CD4-positive, alpha-beta T cell (primary cell): ENCODE measurements at regions not wholly inside any gene's neighbourhood (a gene's known extent, or its start where the extent isn't known, plus 50 kb on each side); places are given as distances from the start of the nearest gene placed in this dataset.

Experiments used
- ATAC-seq: fragments of 200-7000 bp; cut with Tn5 transposase; one replicate; pipeline ENCODE4 v1.10.0; 2022; ENCODE audit warnings: mild to moderate bottlenecking; ENCODE audit not compliant: poor library complexity
- CTCF ChIA-PET: fragments of 350-600 bp; sonication (Branson Sonifier 250); formaldehyde crosslinking; loops from one replicate; lab custom pipeline; 2021; ENCODE audit warnings: antibody characterized with exemption, inconsistent platforms; lab: Charles Lee
- POLR2A ChIA-PET: fragments of 350-600 bp; sonication (Branson Sonifier 250); formaldehyde crosslinking; loops from one replicate; lab custom pipeline; 2021; ENCODE audit warnings: antibody characterized with exemption, inconsistent platforms; lab: Charles Lee
- DNase-seq, 14 experiments: peaks; one replicate each; pipeline ENCODE4 v3.0.0-alpha.2; 2013 to 2020; ENCODE audit warnings: mixed read lengths in 2 of 14
- H3K27ac ChIP-seq, 2 donors: one replicate each; pipeline versions ENCODE4 v1.5.1 to v1.7.0; 2013; ENCODE audit warnings: low read length in 2 of 2, low read depth in 1 of 2, mild to moderate bottlenecking in 1 of 2
- H3K27me3 ChIP-seq, 2 experiments: 1 replicate in 1 of 2; 2 replicates in 1 of 2; pipeline versions ENCODE4 v1.6.1 to v1.7.0; 2013; ENCODE audit warnings: low read length in 2 of 2, control low read depth in 1 of 2, mild to moderate bottlenecking in 1 of 2, moderate library complexity in 1 of 2; ENCODE audit not compliant: insufficient read depth in 2 of 2, control insufficient read depth in 1 of 2
- H3K36me3 ChIP-seq: one replicate; pipeline ENCODE4 v1.6.1; 2013; ENCODE audit warnings: low read length, control low read depth; ENCODE audit not compliant: insufficient read depth
- H3K4me1 ChIP-seq: one replicate; pipeline ENCODE4 v1.6.1; 2013; ENCODE audit warnings: low read length, control low read depth; ENCODE audit not compliant: insufficient read depth
- H3K4me3 ChIP-seq: one replicate; pipeline ENCODE4 v1.5.1; 2013; ENCODE audit warnings: mild to moderate bottlenecking, low read length, moderate library complexity
- H3K9me3 ChIP-seq, 2 experiments: 1 replicate in 1 of 2; 2 replicates in 1 of 2; pipeline versions ENCODE4 v1.6.1 to v1.7.0; 2013; ENCODE audit warnings: low read length in 2 of 2, mild to moderate bottlenecking in 2 of 2, control low read depth in 1 of 2, moderate library complexity in 1 of 2; ENCODE audit not compliant: control insufficient read depth in 1 of 2, insufficient read depth in 1 of 2
- H3K27ac Mint-ChIP-seq: one replicate; pipeline ENCODE4 v1.8.0; 2020; ENCODE audit warnings: mixed read lengths
- H3K27me3 Mint-ChIP-seq: one replicate; pipeline ENCODE4 v1.8.0; 2021; ENCODE audit warnings: mixed read lengths
- H3K36me3 Mint-ChIP-seq: one replicate; pipeline ENCODE4 v1.8.0; 2021; ENCODE audit warnings: low read depth, mixed read lengths
- H3K4me1 Mint-ChIP-seq: one replicate; pipeline ENCODE4 v1.8.0; 2021; ENCODE audit warnings: low read depth, mixed read lengths
- H3K4me3 Mint-ChIP-seq: one replicate; pipeline ENCODE4 v1.8.0; 2020; ENCODE audit warnings: mild to moderate bottlenecking, mixed read lengths
- H3K9me3 Mint-ChIP-seq: one replicate; pipeline ENCODE4 v1.8.0; 2020; ENCODE audit warnings: mixed read lengths
- CTCF ChIP-seq: fragments of 200-600 bp; IDR thresholded peaks from one replicate; pipeline ENCODE4 v1.8.0; 2022; ENCODE audit warnings: antibody characterized with exemption, mild to moderate bottlenecking
- intact Hi-C, 2 experiments: fragments of 100-400 bp; cut with DNase I in 1 of 2; cut with micrococcal nuclease in 1 of 2; formaldehyde crosslinking; loops; one replicate each; pipeline versions ENCODE4 v1.15.1 to v1.9.0; 2023 to 2025; cut with DNase I, micrococcal nuclease

- Mint-ChIP-seq H3K4me1 (no peaks in the 10 kb centered on the region), H3K9me3 (no peaks in the 10 kb centered on the region), H3K27ac (no peak overlapping the region), H3K27me3 (peaks cover 7% of the 10 kb centered on the region), H3K4me3 (no peak overlapping the region), H3K36me3 (no peaks in the 10 kb centered on the region)
- no peak for TF ChIP-seq CTCF
- ChIA-PET POLR2A (no interaction called here), CTCF (no interaction called here)
- Histone ChIP-seq H3K9me3 (no peaks in the 10 kb centered on the region), H3K4me1 (no peaks in the 10 kb centered on the region), H3K4me3 (no peak overlapping the region), H3K27me3 (no peaks in the 10 kb centered on the region), H3K27ac (no peak overlapping the region), H3K36me3 (no peaks in the 10 kb centered on the region)
- intact Hi-C loops = no loop called here
- ATAC-seq = no peak
- no peak for DNase-seq
Measured at GRCh38 chr4:184933311-184933710, 85.0 kb upstream of the HELT start.

- Mint-ChIP-seq H3K36me3 (no peaks in the 10 kb centered on the region), H3K9me3 (no peaks in the 10 kb centered on the region), H3K27me3 (peaks cover 7% of the 10 kb centered on the region), H3K27ac (no peak overlapping the region), H3K4me1 (no peaks in the 10 kb centered on the region), H3K4me3 (no peak overlapping the region)
- ATAC-seq (no peak), DNase-seq (no peak)
- intact Hi-C loops = no loop called here
- Histone ChIP-seq H3K4me3 (no peak overlapping the region), H3K36me3 (no peaks in the 10 kb centered on the region), H3K27me3 (no peaks in the 10 kb centered on the region), H3K4me1 (no peaks in the 10 kb centered on the region), H3K27ac (no peak overlapping the region), H3K9me3 (no peaks in the 10 kb centered on the region)
- ChIA-PET POLR2A (no interaction called here), CTCF (no interaction called here)
- no peak for TF ChIP-seq CTCF
Measured at GRCh38 chr4:184934184-184934583, 84.1 kb upstream of the HELT start.

- DNase-seq (no peak), ATAC-seq (no peak)
- Mint-ChIP-seq H3K27me3 (peaks cover 7% of the 10 kb centered on the region), H3K4me3 (no peak overlapping the region), H3K36me3 (no peaks in the 10 kb centered on the region), H3K27ac (no peak overlapping the region), H3K9me3 (no peaks in the 10 kb centered on the region), H3K4me1 (no peaks in the 10 kb centered on the region)
- ChIA-PET POLR2A (no interaction called here), CTCF (interaction anchor here (0.6 to 0.7 kb wide), 2 partner anchors 84 to 780 kb away, joined by 3 read pairs; no protein-coding TSS in a partner anchor)
- Histone ChIP-seq H3K4me1 (no peaks in the 10 kb centered on the region), H3K4me3 (no peak overlapping the region), H3K36me3 (no peaks in the 10 kb centered on the region), H3K27ac (no peak overlapping the region), H3K27me3 (no peaks in the 10 kb centered on the region), H3K9me3 (no peaks in the 10 kb centered on the region)
- TF ChIP-seq CTCF = no peak
- intact Hi-C loops = no loop called here
Measured at GRCh38 chr4:184934961-184935360, 83.3 kb upstream of the HELT start.
